Uterus (tissue), 3 donors: ENCODE measurements at regions not wholly inside any gene's neighbourhood (a gene's known extent, or its start where the extent isn't known, plus 50 kb on each side); places are given as distances from the start of the nearest gene placed in this dataset.

Experiments used
- DNase-seq, 2 donors: peaks; one replicate each; pipeline ENCODE4 v3.0.0-alpha.2; 2019 to 2020
- H3K27ac ChIP-seq, 2 donors: fragments of 200-600 bp; sonication (generic); 1 replicate in 1 of 2; 2 replicates in 1 of 2; pipeline ENCODE4 v1.5.1; 2016 to 2018
- H3K27me3 ChIP-seq, 2 donors: fragments of 200-600 bp; sonication (generic); one replicate each; pipeline ENCODE4 v1.5.1; 2018 to 2019; ENCODE audit warnings: control low read depth in 1 of 2
- H3K36me3 ChIP-seq, 2 donors: fragments of 200-600 bp; sonication (generic); one replicate each; pipeline ENCODE4 v1.5.1; 2019; ENCODE audit warnings: control low read depth in 1 of 2
- H3K4me1 ChIP-seq, 2 donors: fragments of 200-600 bp; sonication (generic); one replicate each; pipeline ENCODE4 v1.5.1; 2018 to 2019; ENCODE audit warnings: control low read depth in 1 of 2
- H3K4me3 ChIP-seq, 2 donors: fragments of 200-600 bp; sonication (generic); 1 replicate in 1 of 2; 2 replicates in 1 of 2; pipeline ENCODE4 v1.5.1; 2018 to 2019; ENCODE audit warnings: mild to moderate bottlenecking in 1 of 2
- H3K9me3 ChIP-seq, 2 donors: fragments of 200-600 bp; sonication (generic); one replicate each; pipeline ENCODE4 v1.5.1; 2019; ENCODE audit warnings: control low read depth in 1 of 2
- POLR2A ChIP-seq, 2 donors: fragments of 450-650 bp; IDR thresholded peaks; one replicate each; pipeline ENCODE4 v1.6.1; 2016; ENCODE audit warnings: antibody characterized with exemption in 2 of 2, mild to moderate bottlenecking in 1 of 2, moderate library complexity in 1 of 2
- intact Hi-C: fragments of 100-400 bp; cut with DNase I; formaldehyde crosslinking; loops from one replicate; pipeline ENCODE4 v1.15.1; 2023; ENCODE audit warnings: low total_unique reads
- TF ChIP-seq, protein P1 (sequence below), 4 experiments: fragments of 200-600 bp in 2 of 4; fragments of 450-650 bp in 2 of 4; sonication (generic) in 2 of 4; IDR thresholded peaks; one replicate each; pipeline ENCODE4 v1.5.1; 2016 to 2019; ENCODE audit warnings: antibody characterized with exemption in 4 of 4, mild to moderate bottlenecking in 2 of 4, moderate library complexity in 1 of 4
- donor health status: DM: yes; HTN: yes; CAD: no.

- intact Hi-C loops, result no loop called here
- TF ChIP-seq, protein P1, sequence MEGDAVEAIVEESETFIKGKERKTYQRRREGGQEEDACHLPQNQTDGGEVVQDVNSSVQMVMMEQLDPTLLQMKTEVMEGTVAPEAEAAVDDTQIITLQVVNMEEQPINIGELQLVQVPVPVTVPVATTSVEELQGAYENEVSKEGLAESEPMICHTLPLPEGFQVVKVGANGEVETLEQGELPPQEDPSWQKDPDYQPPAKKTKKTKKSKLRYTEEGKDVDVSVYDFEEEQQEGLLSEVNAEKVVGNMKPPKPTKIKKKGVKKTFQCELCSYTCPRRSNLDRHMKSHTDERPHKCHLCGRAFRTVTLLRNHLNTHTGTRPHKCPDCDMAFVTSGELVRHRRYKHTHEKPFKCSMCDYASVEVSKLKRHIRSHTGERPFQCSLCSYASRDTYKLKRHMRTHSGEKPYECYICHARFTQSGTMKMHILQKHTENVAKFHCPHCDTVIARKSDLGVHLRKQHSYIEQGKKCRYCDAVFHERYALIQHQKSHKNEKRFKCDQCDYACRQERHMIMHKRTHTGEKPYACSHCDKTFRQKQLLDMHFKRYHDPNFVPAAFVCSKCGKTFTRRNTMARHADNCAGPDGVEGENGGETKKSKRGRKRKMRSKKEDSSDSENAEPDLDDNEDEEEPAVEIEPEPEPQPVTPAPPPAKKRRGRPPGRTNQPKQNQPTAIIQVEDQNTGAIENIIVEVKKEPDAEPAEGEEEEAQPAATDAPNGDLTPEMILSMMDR (IDR thresholded peaks at IDR 0.05), result no peak
- TF ChIP-seq POLR2A (IDR thresholded peaks at IDR 0.05), result no peak
- H3K36me3 ChIP-seq, result no peaks in the 10 kb centered on the region
- H3K4me1 ChIP-seq, result no peaks in the 10 kb centered on the region
- no peak overlapping the region for H3K4me3 ChIP-seq
- no peak overlapping the region for H3K27ac ChIP-seq
- H3K9me3 ChIP-seq, result no peaks in the 10 kb centered on the region
- no peak for DNase-seq
- H3K27me3 ChIP-seq, result no peaks in the 10 kb centered on the region
Measured at GRCh38 chr6:143569040-143569439, 57.5 kb upstream of the FUCA2 start.

DNA sequence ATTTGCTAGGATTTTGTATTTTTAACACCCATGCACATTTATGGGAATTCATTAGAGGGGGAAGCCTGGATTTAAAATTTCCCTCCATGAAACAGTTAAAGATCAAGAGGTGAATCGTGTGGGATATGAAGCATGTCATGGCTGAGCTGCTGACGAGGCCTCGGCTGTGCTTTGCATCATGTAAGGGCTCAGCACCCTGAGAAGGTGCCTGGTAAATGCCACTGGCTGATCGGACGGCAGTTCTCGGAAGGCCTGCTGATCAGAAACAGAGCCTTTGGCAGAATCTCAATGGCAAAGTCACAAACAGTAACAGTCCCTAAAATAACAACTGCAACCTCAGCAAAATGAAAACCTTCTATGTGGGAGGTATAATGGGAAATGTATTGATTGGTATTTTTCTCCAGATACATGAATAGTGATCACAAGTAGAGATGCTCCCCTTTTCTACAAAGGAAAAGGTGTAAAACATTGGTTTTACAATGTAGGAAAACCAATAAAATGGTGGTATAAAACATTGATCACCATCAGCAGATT is 53.0 kb upstream of the FUCA2 start:
- no peak for TF ChIP-seq POLR2A (IDR thresholded peaks at IDR 0.05)
- TF ChIP-seq, protein P1 (IDR thresholded peaks at IDR 0.05), result no peak
- H3K27me3 ChIP-seq, result no peaks in the 10 kb centered on the region
- no peak overlapping the region for H3K27ac ChIP-seq
- no peaks in the 10 kb centered on the region for H3K9me3 ChIP-seq
- H3K4me1 ChIP-seq, result no peaks in the 10 kb centered on the region
- intact Hi-C loops, result no loop called here
- H3K36me3 ChIP-seq, result no peaks in the 10 kb centered on the region
- no peak overlapping the region for H3K4me3 ChIP-seq
- DNase-seq, result no peak

- Histone ChIP-seq H3K4me1 (no peaks in the 10 kb centered on the region), H3K27me3 (no peaks in the 10 kb centered on the region), H3K36me3 (no peaks in the 10 kb centered on the region), H3K9me3 (no peaks in the 10 kb centered on the region), H3K4me3 (no peak overlapping the region), H3K27ac (no peak overlapping the region)
- TF ChIP-seq, protein P1 (IDR thresholded peaks at IDR 0.05), result no peak
- TF ChIP-seq POLR2A (IDR thresholded peaks at IDR 0.05), result no peak
- intact Hi-C loops, result no loop called here
- DNase-seq, result no peak
Measured at GRCh38 chr6:143562143-143562542, 50.6 kb upstream of the FUCA2 start.
